PC-9 (cell line): ENCODE measurements at regions not wholly inside any gene's neighbourhood (a gene's known extent, or its start where the extent isn't known, plus 50 kb on each side); places are given as distances from the start of the nearest gene placed in this dataset.

Source experiments
- BruUV-seq: library from RNA; stranded (reverse); fragments of 400-500 nt; replicated peaks from 2 replicates; lab custom pipeline; 2021; lab: Mats Ljungman, UMichigan
- CTCF ChIA-PET: fragments of 300-600 bp; sonication (Branson Sonifier 250); formaldehyde crosslinking; loops from one replicate; lab custom pipeline; 2022; ENCODE audit warnings: antibody characterized with exemption; lab: Charles Lee
- POLR2A ChIA-PET: fragments of 300-600 bp; sonication (Branson Sonifier 250); formaldehyde crosslinking; loops from one replicate; lab custom pipeline; 2022; ENCODE audit warnings: antibody characterized with exemption; ENCODE audit not compliant: unreplicated experiment; lab: Charles Lee
- DNase-seq, 2 experiments: peaks; one replicate each; pipeline versions ENCODE4 v3.0.0 to v3.0.0-alpha.2; 2015 to 2022; ENCODE audit warnings: mixed read lengths in 1 of 2
- H2AFZ ChIP-seq: fragments of 200-600 bp; sonication (generic); 2 replicates; pipeline ENCODE4 v1.8.1; 2017; ENCODE audit warnings: antibody characterized with exemption
- H3F3A ChIP-seq: fragments of 200-600 bp; sonication (generic); 2 replicates; pipeline ENCODE4 v1.8.1; 2017; ENCODE audit warnings: antibody characterized with exemption, mild to moderate bottlenecking, low read depth; ENCODE audit not compliant: insufficient read depth
- H3K27ac ChIP-seq: fragments of 200-600 bp; sonication (generic); 2 replicates; pipeline ENCODE4 v1.6.1; 2016; ENCODE audit warnings: mixed run types
- H3K27me3 ChIP-seq: fragments of 200-600 bp; sonication (generic); 2 replicates; pipeline ENCODE4 v1.6.1; 2016; ENCODE audit warnings: low read depth, mixed run types; ENCODE audit not compliant: insufficient read depth
- H3K36me3 ChIP-seq: fragments of 200-600 bp; sonication (generic); 2 replicates; pipeline ENCODE4 v1.6.1; 2016; ENCODE audit warnings: low read depth, mixed run types
- H3K4me1 ChIP-seq: fragments of 200-600 bp; sonication (generic); replicated peaks from 2 replicates; pipeline ENCODE4 v1.6.1; 2016; ENCODE audit warnings: mixed run types; ENCODE audit not compliant: insufficient read depth
- H3K4me2 ChIP-seq: fragments of 200-600 bp; sonication (generic); 2 replicates; pipeline ENCODE4 v1.6.1; 2017; ENCODE audit warnings: mixed run types
- H3K4me3 ChIP-seq: fragments of 200-600 bp; sonication (generic); 2 replicates; pipeline ENCODE4 v1.6.1; 2016; ENCODE audit warnings: mixed run types
- H3K79me2 ChIP-seq: fragments of 200-600 bp; sonication (generic); 2 replicates; pipeline ENCODE4 v1.6.1; 2017; ENCODE audit warnings: low read depth, mixed run types
- H3K9me2 ChIP-seq: fragments of 200-600 bp; sonication (generic); 2 replicates; pipeline ENCODE4 v1.8.1; 2017; ENCODE audit warnings: mild to moderate bottlenecking; ENCODE audit not compliant: insufficient read depth
- H3K9me3 ChIP-seq: fragments of 200-600 bp; sonication (generic); 2 replicates; pipeline ENCODE4 v1.8.1; 2016; ENCODE audit warnings: low read depth; ENCODE audit not compliant: insufficient read depth
- H4K20me1 ChIP-seq: fragments of 200-600 bp; sonication (generic); 2 replicates; pipeline ENCODE4 v1.8.1; 2017; ENCODE audit not compliant: insufficient read depth
- CTCF ChIP-seq: fragments of 200-600 bp; sonication (generic); conservative IDR thresholded peaks from 2 replicates; pipeline ENCODE4 v1.6.1; 2017; ENCODE audit warnings: mixed run types, antibody characterized with exemption, mild to moderate bottlenecking, moderate library complexity
- EZH2 ChIP-seq: fragments of 200-600 bp; sonication (generic); IDR thresholded peaks from 2 replicates; pipeline ENCODE4 v1.8.0; 2017; ENCODE audit warnings: antibody characterized with exemption, low read depth
- intact Hi-C: fragments of 100-400 bp; cut with micrococcal nuclease; formaldehyde crosslinking; loops from one replicate; pipeline ENCODE4 v1.10.0; 2022; ENCODE audit not compliant: unreplicated experiment

GRCh38 chr3:150061288-150062024, 90.8 kb upstream of the PFN2 start:
- BruUV-seq = no TSS peak
- Histone ChIP-seq H3K9me3 (no peaks in the 10 kb centered on the region), H3K27ac (no peak overlapping the region), H3K36me3 (no peaks in the 10 kb centered on the region), H4K20me1 (no peaks in the 10 kb centered on the region), H3F3A (peaks cover 4% of the 10 kb centered on the region; the same call in 1 of the 2 replicates), H3K79me2 (no peaks in the 10 kb centered on the region), H3K4me1 (no peaks in the 10 kb centered on the region), H3K4me3 (no peak overlapping the region), H3K9me2 (no peaks in the 10 kb centered on the region), H3K27me3 (no peaks in the 10 kb centered on the region), H3K4me2 (no peak overlapping the region), H2AFZ (no peak overlapping the region)
- POLR2A ChIA-PET = no interaction called here
- intact Hi-C loops = no loop called here
- no peak for DNase-seq
- no peak for TF ChIP-seq EZH2
- no peak for TF ChIP-seq CTCF
- CTCF ChIA-PET = no interaction called here

GRCh38 chr3:150059729-150060128, 89.0 kb upstream of the PFN2 start:
- no peaks in the 10 kb centered on the region for H3K9me2 ChIP-seq
- peaks cover 4% of the 10 kb centered on the region; the same call in 1 of the 2 replicates for H3F3A ChIP-seq
- no peaks in the 10 kb centered on the region for H3K36me3 ChIP-seq
- no peak overlapping the region for H3K27ac ChIP-seq
- H3K4me3 ChIP-seq = no peak overlapping the region
- H3K9me3 ChIP-seq = no peaks in the 10 kb centered on the region
- no peak for DNase-seq
- no peak overlapping the region for H3K4me2 ChIP-seq
- POLR2A ChIA-PET = no interaction called here
- CTCF ChIA-PET = no interaction called here
- no peaks in the 10 kb centered on the region for H3K4me1 ChIP-seq
- H4K20me1 ChIP-seq = no peaks in the 10 kb centered on the region
- H3K27me3 ChIP-seq = no peaks in the 10 kb centered on the region
- intact Hi-C loops = no loop called here
- no TSS peak for BruUV-seq
- H2AFZ ChIP-seq = no peak overlapping the region
- H3K79me2 ChIP-seq = no peaks in the 10 kb centered on the region
- no peak for TF ChIP-seq CTCF
- TF ChIP-seq EZH2 = no peak

- Histone ChIP-seq H3K79me2 (no peaks in the 10 kb centered on the region), H4K20me1 (no peaks in the 10 kb centered on the region), H3F3A (peaks cover 4% of the 10 kb centered on the region; the same call in 1 of the 2 replicates), H3K4me1 (no peaks in the 10 kb centered on the region), H3K36me3 (no peaks in the 10 kb centered on the region), H3K4me3 (no peak overlapping the region), H3K9me3 (no peaks in the 10 kb centered on the region), H3K27me3 (no peaks in the 10 kb centered on the region), H3K27ac (no peak overlapping the region), H3K4me2 (no peak overlapping the region), H3K9me2 (no peaks in the 10 kb centered on the region), H2AFZ (no peak overlapping the region)
- BruUV-seq = no TSS peak
- ChIA-PET POLR2A (no interaction called here), CTCF (no interaction called here)
- no peak for DNase-seq
- no peak for TF ChIP-seq EZH2
- intact Hi-C loops = no loop called here
These were observed 88.5 kb upstream of the PFN2 start for GRCh38 chr3:150059241-150059640.
